ENCODE measurements at regions not wholly inside any gene's neighbourhood (a gene's known extent, or its start where the extent isn't known, plus 50 kb on each side); places are given as distances from the start of the nearest gene placed in this dataset.

DNA sequence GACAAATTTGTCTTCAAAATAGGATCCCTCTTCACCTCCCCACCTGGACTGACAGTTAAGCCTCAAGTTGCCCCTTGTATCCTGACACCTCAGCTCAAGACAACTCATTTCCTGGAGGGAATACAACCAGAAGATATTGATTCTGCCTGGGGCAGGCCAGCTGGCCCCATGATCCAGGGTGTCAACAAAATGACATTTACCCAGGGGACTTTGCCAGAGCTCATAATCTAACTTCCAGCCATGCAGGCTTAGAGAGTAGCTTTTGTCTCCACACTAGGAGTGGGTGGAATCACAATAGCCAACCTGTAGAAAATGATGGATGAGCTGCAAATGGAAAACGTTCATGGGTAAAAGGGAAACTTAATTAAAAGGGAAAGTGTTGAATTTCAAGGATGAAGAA is 220.1 kb upstream of the DPP10 start:
- TF ChIP-seq, protein P1, sequence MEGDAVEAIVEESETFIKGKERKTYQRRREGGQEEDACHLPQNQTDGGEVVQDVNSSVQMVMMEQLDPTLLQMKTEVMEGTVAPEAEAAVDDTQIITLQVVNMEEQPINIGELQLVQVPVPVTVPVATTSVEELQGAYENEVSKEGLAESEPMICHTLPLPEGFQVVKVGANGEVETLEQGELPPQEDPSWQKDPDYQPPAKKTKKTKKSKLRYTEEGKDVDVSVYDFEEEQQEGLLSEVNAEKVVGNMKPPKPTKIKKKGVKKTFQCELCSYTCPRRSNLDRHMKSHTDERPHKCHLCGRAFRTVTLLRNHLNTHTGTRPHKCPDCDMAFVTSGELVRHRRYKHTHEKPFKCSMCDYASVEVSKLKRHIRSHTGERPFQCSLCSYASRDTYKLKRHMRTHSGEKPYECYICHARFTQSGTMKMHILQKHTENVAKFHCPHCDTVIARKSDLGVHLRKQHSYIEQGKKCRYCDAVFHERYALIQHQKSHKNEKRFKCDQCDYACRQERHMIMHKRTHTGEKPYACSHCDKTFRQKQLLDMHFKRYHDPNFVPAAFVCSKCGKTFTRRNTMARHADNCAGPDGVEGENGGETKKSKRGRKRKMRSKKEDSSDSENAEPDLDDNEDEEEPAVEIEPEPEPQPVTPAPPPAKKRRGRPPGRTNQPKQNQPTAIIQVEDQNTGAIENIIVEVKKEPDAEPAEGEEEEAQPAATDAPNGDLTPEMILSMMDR (IDR thresholded peaks at IDR 0.05; ENCODE audit: insufficient read depth, low read depth, low read length, missing control alignments), result no peak
- no peak for DNase-seq (ENCODE audit: low read depth)
- no peak overlapping the region for H3K4me3 ChIP-seq (ENCODE audit: low read length)

DNA sequence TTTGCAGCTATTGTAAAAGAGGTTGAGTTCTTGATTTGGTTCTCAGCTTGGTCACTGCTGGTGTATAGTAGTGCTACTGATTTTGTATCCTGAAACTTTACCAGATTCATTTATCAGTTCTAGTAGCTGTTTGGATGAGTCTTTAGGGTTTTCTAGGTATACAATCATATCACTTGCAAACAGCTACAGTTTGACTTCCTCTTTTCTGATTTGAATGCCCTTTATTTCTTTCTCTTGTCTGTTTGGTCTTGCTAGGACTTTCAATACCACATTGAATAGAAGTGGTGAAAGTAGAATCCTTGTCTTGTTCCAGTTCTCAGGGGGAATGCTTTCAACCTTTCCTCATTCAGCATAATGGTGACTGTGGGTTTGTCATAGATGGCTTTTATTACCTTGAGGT is 210.5 kb upstream of the DPP10 start:
- DNase-seq (ENCODE audit: low read depth), result no peak
- no peak overlapping the region for H3K4me3 ChIP-seq (ENCODE audit: low read length)
- TF ChIP-seq, protein P1 (IDR thresholded peaks at IDR 0.05; ENCODE audit: insufficient read depth, low read depth, low read length, missing control alignments), result no peak

DNA sequence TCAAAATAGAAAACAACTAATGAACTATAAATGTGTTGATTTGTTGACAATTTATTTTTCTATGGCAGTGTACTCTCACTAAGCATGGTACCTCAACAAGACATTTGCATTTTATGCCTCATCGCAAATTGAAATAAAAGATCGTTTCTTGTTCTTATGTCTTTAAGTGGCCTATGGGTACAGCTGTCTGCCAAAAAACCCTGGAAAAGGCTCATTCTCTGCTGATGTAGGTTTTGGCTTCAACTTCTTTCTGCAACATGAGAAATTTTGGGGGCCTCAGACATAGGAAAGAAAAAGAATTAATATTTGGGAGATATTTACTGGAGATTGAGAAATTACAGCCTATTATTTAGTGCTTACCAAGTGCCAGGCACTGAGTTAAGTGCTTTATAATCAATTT is 205.1 kb upstream of the DPP10 start:
- no peak for DNase-seq (ENCODE audit: low read depth)
- TF ChIP-seq, protein P1 (IDR thresholded peaks at IDR 0.05; ENCODE audit: insufficient read depth, low read depth, low read length, missing control alignments), result no peak
- H3K4me3 ChIP-seq (ENCODE audit: low read length), result no peak overlapping the region

DNA sequence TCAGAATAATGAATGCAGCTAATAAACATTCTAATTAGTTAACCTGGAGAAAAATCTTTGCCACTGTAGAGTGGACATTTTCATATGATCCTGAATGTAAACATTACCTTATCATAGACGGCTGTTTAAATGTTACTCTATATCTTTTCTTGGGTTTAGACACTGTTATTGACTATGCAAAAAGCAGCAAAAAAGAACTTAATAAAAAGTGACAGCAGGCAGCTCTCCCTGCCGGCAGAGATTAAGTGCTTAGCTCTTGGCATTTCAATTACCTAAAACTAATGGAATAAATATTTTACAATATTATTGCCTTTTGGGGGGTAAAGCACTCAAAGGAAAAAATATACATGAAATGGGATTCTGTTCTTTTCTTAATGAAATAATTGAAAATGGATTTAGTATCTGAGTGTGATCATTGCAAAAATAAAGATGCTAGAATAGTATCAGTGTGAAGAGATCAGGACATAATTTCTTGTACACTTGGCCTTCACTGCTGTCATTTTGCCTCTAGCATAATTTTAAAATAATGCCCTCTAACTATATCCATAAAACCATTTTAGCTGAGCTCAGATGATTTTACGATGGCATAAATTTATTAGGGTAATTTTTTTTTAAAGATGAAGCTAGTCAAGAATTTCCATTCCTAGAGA is 203.4 kb upstream of the DPP10 start:
- DNase-seq (ENCODE audit: low read depth), result no peak
- TF ChIP-seq, protein P1 (IDR thresholded peaks at IDR 0.05; ENCODE audit: insufficient read depth, low read depth, low read length, missing control alignments), result no peak
- H3K4me3 ChIP-seq (ENCODE audit: low read length), result no peak overlapping the region

DNA sequence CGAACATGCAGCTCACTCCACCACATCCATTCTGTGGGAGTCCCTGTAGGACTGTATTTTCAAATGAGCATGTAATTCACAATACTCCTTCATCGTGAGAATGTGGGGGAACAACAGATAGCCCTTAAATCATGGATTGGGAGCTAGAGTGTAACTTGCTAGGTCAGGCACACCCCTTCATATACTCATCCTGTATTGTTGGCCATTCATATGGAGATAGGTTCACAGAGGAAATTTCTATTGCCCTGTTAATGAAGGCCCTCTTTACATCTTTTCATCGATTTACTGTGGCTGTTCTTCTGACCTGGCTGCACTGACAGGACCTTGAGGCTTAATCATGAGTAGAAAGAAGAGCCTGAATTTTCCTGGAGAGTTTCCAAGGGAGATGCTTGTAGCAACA is 193.8 kb upstream of the DPP10 start:
- H3K4me3 ChIP-seq (ENCODE audit: low read length), result no peak overlapping the region

DNA sequence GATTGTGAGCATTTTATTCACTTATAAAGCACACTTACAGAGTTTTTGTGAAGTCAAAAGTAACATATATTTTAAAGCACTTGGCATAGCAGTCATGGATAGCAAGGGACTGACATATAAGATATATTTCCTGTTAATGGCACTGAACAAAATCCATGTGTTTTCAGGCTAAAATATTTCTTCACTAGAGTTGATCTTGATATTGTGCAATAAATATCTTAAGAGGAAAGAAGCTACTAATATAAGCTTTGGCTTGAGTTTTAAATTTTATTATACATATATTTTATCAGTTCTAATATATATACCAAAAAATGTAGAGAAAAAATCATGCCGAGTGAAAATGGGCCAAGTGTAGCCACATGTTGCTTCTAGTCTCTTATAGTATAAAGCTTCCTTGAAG is 189.7 kb upstream of the DPP10 start:
- TF ChIP-seq, protein P1 (IDR thresholded peaks at IDR 0.05; ENCODE audit: insufficient read depth, low read depth, low read length, missing control alignments), result no peak
- DNase-seq (ENCODE audit: low read depth), result no peak

More for the DNA sequence above, 193.8 kb upstream of the DPP10 start:
- TF ChIP-seq, protein P1 (IDR thresholded peaks at IDR 0.05; ENCODE audit: insufficient read depth, low read depth, low read length, missing control alignments), result no peak
- DNase-seq (ENCODE audit: low read depth), result no peak

DNA sequence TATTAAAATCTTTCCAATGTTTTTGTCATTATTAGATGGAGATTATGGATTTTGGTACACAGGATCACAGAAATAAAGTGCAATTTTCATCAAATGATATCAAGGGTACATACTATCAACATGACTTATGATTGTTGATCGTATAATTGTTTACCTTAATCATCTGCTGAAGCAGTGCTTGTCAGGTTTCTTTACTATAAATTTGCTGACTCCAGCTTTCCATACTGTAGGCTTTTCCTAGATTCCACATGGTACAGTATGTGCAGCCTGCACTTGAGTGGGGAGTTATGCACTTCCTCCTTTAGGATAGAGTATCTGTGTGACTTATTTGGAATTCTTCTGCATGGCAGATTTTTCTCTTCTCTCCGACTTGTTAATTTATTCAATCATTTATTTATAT is 187.6 kb upstream of the DPP10 start:
- TF ChIP-seq, protein P1 (IDR thresholded peaks at IDR 0.05; ENCODE audit: insufficient read depth, low read depth, low read length, missing control alignments), result no peak
- DNase-seq (ENCODE audit: low read depth), result no peak
- no peak overlapping the region for H3K4me3 ChIP-seq (ENCODE audit: low read length)

More for the DNA sequence above, 189.7 kb upstream of the DPP10 start:
- no peak overlapping the region for H3K4me3 ChIP-seq (ENCODE audit: low read length)
